Naive B cell (primary cell): ENCODE measurements at regions not wholly inside any gene's neighbourhood (a gene's known extent, or its start where the extent isn't known, plus 50 kb on each side); places are given as distances from the start of the nearest gene placed in this dataset.

ENCODE experiments used
- ATAC-seq, 2 donors: fragments of 150-1000 bp; cut with Tn5 transposase; 2 replicates each; pipeline ENCODE4 v1.10.0; 2021; ENCODE audit warnings: low read depth in 2 of 2, mild to moderate bottlenecking in 2 of 2, moderate library complexity in 2 of 2
- DNase-seq: peaks from one replicate; pipeline ENCODE4 v3.0.0; 2022
- H3K27ac Mint-ChIP-seq, 6 donors: one replicate each; pipeline ENCODE4 v1.8.0; 2020 to 2022; ENCODE audit warnings: mild to moderate bottlenecking in 6 of 6, mixed read lengths in 6 of 6, moderate library complexity in 5 of 6, inconsistent platforms in 2 of 6
- H3K27me3 Mint-ChIP-seq, 3 donors: one replicate each; pipeline ENCODE4 v1.8.0; 2021 to 2022; ENCODE audit warnings: mixed read lengths in 3 of 3, mild to moderate bottlenecking in 1 of 3
- H3K36me3 Mint-ChIP-seq, 2 donors: one replicate each; pipeline ENCODE4 v1.8.0; 2020 to 2022; ENCODE audit warnings: mixed read lengths in 2 of 2, inconsistent platforms in 1 of 2, mild to moderate bottlenecking in 1 of 2
- H3K4me1 Mint-ChIP-seq, 3 donors: one replicate each; pipeline ENCODE4 v1.8.0; 2020 to 2022; ENCODE audit warnings: mixed read lengths in 3 of 3, inconsistent platforms in 1 of 3, mild to moderate bottlenecking in 1 of 3, moderate library complexity in 1 of 3
- H3K4me3 Mint-ChIP-seq, 8 donors: one replicate each; pipeline ENCODE4 v1.8.0; 2020 to 2022; ENCODE audit warnings: mild to moderate bottlenecking in 8 of 8, mixed read lengths in 8 of 8, moderate library complexity in 8 of 8, inconsistent platforms in 2 of 8
- H3K9me3 Mint-ChIP-seq, 7 donors: one replicate each; pipeline ENCODE4 v1.8.0; 2020 to 2022; ENCODE audit warnings: mixed read lengths in 7 of 7, mild to moderate bottlenecking in 5 of 7, inconsistent platforms in 2 of 7, moderate library complexity in 1 of 7

DNA sequence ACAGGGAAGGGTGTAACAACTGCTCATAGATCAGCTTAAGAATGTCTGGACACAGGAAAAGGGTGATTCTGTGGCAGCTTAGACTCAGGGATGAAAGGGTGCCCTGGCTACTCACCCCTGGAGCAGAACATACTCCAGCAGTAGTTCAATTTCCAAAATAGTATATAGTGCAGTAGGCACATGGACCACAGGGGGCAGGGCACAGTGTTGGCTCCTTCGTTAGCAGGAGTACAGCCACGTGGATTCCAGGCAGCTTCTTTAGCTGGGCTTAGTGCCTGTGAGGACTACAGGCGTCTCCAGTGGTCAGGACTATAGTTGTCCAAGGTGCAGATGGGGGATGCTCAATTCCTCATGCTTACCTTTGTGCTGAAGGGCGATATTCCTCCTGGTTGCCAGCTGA, 277.5 kb upstream of the DDX18 start:
- ATAC-seq (no peak), DNase-seq (no peak)
- Mint-ChIP-seq H3K4me1 (no peaks in the 10 kb centered on the region), H3K27me3 (no peaks in the 10 kb centered on the region), H3K4me3 (no peak overlapping the region), H3K27ac (no peak overlapping the region), H3K9me3 (peaks cover 3 to 22% (median 8%) of the 10 kb centered on the region in 7 donors), H3K36me3 (no peaks in the 10 kb centered on the region)

DNA sequence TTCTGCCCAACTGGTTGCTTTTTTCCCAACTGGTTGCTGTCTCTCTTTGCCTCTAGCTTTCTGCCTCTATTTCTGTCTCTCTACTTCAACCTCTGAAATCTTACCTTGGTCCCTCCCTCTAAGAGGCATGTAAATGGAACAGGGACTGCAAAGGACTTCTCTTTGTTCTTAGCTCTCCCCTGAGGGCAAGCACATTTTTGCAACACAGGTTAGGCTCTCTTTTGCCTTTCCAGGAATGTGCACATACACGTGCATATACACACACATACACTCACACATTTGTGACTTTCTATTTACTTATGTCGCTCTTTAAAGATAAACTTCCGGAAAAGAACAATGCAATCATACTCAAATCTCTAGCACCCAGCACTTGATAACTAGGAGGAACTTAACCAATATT, 262.6 kb upstream of the DDX18 start:
- H3K36me3 Mint-ChIP-seq: no peaks in the 10 kb centered on the region
- ATAC-seq (no peak), DNase-seq (no peak)
- no peaks in the 10 kb centered on the region for H3K27me3 Mint-ChIP-seq
- no peak overlapping the region for H3K27ac Mint-ChIP-seq
- no peaks in the 10 kb centered on the region for H3K4me1 Mint-ChIP-seq
- peaks cover 0 to 6% (median 3%) of the 10 kb centered on the region in 7 donors for H3K9me3 Mint-ChIP-seq
- no peak overlapping the region for H3K4me3 Mint-ChIP-seq

DNA sequence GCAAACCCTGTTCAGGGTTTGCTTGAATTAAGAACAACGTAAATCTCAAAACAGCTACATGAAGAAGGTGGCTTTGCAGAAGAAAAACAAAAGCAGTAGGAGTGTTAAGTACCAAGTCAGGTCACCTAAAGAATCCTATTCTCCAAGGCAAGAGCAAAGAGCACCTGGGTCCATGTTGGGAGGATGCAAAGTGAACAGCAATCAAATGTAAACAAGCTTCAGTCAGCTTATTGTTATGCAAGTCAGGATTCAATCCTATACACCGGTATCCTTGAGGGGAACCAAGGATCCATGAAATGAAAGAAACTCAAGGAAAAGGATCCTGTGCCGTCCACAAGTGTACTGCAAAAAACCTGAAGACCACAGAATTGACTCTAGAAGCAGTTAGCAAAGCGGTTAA, 261.0 kb upstream of the DDX18 start:
- H3K36me3 Mint-ChIP-seq: no peaks in the 10 kb centered on the region
- H3K27ac Mint-ChIP-seq: no peak overlapping the region
- H3K9me3 Mint-ChIP-seq: peaks cover 2 to 6% (median 3%) of the 10 kb centered on the region in 7 donors
- no peaks in the 10 kb centered on the region for H3K27me3 Mint-ChIP-seq
- no peak overlapping the region for H3K4me3 Mint-ChIP-seq
- DNase-seq: no peak
- H3K4me1 Mint-ChIP-seq: no peaks in the 10 kb centered on the region
- no peak for ATAC-seq

DNA sequence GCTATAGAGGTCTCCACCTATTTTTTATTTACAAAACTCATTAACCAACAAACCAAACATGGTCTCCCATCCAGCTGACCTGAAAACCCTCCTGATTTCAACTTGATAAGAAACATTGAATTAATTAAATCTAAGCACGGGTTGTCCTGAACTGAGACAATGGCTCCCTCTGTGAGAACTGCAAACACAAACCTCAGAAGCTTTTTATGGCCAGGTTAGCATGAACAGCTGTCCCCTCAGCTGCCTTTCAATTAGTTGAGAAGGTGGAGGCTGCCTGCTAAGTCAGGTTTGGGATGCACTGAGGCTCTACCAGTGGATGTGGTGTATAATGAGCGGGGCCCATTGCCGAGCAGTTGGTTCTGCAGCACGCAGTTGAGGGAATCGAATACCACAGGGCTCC, 258.5 kb upstream of the DDX18 start:
- peaks cover 0 to 5% (median 2%) of the 10 kb centered on the region in 7 donors for H3K9me3 Mint-ChIP-seq
- no peaks in the 10 kb centered on the region for H3K27me3 Mint-ChIP-seq
- H3K27ac Mint-ChIP-seq: no peak overlapping the region
- DNase-seq (no peak), ATAC-seq (no peak)
- no peaks in the 10 kb centered on the region for H3K36me3 Mint-ChIP-seq
- no peaks in the 10 kb centered on the region for H3K4me1 Mint-ChIP-seq
- no peak overlapping the region for H3K4me3 Mint-ChIP-seq

DNA sequence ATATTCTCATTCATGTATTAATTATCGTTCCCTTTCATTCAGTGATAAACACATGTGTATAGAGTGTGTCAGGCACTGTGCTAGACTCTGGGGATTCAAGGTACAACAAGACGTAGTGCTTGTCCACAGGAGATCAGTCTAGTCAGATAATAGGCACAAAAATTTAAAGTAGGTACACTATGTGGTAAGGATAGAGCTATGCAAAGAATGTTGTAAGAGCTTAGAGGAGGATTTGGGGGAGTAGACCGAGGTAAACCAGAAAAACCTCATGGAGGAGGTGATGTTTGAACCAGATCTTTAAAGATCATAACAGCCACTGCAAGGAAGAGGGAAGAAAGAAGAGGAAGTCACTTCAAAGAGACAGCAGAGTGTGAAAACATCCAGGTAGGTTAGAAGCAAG, 256.9 kb upstream of the DDX18 start:
- Mint-ChIP-seq H3K36me3 (no peaks in the 10 kb centered on the region), H3K4me3 (no peak overlapping the region), H3K4me1 (no peaks in the 10 kb centered on the region), H3K27me3 (no peaks in the 10 kb centered on the region), H3K9me3 (peaks cover 0 to 5% (median under 1%) of the 10 kb centered on the region in 7 donors), H3K27ac (no peak overlapping the region)
- DNase-seq (no peak), ATAC-seq (no peak)

DNA sequence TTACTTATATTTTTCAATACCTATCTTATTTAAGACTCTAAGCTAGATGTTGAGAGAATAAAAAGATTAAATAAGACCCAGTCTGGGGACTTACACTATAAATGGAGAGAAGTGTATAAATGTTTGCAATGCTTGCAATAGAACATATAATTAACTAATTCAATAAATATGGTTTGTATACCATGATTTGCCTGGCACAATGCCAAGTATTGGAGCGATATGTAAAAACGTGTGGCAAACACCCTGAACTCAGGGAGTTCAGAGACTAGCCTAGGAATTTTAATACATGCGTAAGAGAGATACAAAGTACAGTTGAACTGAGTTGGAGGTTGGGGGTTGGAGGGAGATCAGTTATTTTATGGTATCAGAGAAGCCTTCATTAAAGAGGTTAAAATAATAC, 251.8 kb upstream of the DDX18 start:
- Mint-ChIP-seq H3K27me3 (no peaks in the 10 kb centered on the region), H3K36me3 (no peaks in the 10 kb centered on the region), H3K27ac (no peak overlapping the region), H3K9me3 (peaks cover 1 to 22% (median 7%) of the 10 kb centered on the region in 7 donors), H3K4me3 (no peak overlapping the region), H3K4me1 (no peaks in the 10 kb centered on the region)
- ATAC-seq (no peak), DNase-seq (no peak)

DNA sequence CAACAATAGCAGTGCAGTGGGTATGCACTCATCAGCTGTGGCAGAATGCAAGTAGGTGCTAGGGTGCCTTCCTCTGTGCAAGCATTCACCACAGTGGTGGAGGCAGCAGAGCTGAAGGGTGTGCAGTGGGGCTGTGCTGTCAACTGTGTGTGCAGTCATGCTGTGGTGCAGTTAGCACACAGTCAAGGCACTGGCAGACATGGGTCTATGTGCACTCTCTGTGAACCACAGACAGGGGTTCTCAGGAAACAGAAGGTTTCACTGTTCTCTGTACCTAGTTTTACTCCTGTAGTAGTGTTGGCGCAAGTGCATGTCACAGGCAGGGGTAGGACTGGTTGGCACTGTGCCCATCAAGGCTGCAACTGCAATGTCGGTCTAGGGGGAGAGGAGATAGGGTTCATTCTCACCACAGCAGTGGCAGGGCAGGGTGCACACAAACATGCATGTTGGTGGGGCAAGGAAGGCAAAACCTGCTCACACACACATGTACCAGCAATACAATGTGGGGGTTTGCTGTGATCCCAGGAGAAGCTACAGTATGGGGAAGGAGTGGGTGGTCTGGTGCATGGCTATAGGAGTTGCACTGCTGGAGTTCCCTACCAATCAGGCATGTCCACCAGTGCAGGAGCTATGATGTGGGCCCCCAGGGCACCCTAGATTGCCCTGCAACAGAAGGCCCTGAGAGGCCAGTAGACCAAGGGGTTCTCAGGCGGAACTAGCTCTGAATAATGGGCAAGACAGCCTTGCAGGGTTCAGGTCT, 242.7 kb upstream of the DDX18 start:
- Mint-ChIP-seq H3K9me3 (peaks cover 8 to 37% (median 24%) of the 10 kb centered on the region in 7 donors), H3K4me1 (no peaks in the 10 kb centered on the region), H3K27ac (peak overlapping the region in 1 of 6 donors; percentile 53), H3K27me3 (peaks cover 0 to 6% (median 0%) of the 10 kb centered on the region in 3 donors), H3K36me3 (no peaks in the 10 kb centered on the region), H3K4me3 (no peak overlapping the region)
- ATAC-seq (no peak), DNase-seq (no peak)

DNA sequence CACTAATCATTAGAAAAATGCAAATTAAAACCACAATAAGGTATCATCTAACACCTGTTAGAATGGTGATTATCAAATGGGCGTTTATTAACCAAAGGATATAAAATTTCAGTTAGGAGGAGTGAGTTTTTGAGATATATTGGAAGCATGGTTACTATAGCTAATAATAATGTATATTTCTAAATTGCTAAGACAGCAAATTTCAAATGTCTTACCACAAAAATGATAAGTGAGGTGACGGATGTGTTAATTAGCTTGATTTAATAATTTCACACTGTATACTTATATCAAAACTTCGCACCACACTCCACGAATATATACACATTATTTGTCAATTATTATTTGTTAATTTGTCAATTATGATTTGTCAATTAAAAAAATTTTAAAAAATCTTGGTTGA, 227.2 kb upstream of the DDX18 start:
- Mint-ChIP-seq H3K27ac (no peak overlapping the region), H3K4me1 (no peaks in the 10 kb centered on the region), H3K9me3 (peaks cover 2 to 34% (median 5%) of the 10 kb centered on the region in 7 donors), H3K27me3 (no peaks in the 10 kb centered on the region), H3K36me3 (no peaks in the 10 kb centered on the region), H3K4me3 (no peak overlapping the region)
- ATAC-seq (no peak), DNase-seq (no peak)

DNA sequence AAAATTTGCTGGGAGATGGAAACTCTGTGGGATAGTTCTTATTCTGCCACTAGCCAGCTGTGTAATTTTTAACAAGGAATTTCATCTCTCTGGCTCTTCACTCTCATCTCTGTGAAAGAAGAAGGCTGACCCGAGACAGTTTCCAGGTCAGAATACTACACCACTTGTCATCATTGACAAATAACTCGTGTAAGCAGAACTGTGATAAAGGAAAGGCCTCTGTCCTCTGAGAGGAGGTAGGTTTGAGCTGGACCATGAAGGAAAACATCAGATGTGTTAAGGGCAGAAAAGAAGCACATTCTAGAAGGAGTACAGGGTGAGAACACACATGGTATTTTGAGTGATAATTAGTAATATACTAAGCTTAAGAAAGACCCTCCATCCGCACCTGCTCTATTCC, 211.4 kb upstream of the DDX18 start:
- no peaks in the 10 kb centered on the region for H3K36me3 Mint-ChIP-seq
- H3K27ac Mint-ChIP-seq: no peak overlapping the region
- peaks cover 0 to 9% (median 7%) of the 10 kb centered on the region in 3 donors for H3K27me3 Mint-ChIP-seq
- no peaks in the 10 kb centered on the region for H3K4me1 Mint-ChIP-seq
- ATAC-seq: no peak
- DNase-seq: no peak
- peaks cover 0 to 17% (median 7%) of the 10 kb centered on the region in 7 donors for H3K9me3 Mint-ChIP-seq
- H3K4me3 Mint-ChIP-seq: no peak overlapping the region

DNA sequence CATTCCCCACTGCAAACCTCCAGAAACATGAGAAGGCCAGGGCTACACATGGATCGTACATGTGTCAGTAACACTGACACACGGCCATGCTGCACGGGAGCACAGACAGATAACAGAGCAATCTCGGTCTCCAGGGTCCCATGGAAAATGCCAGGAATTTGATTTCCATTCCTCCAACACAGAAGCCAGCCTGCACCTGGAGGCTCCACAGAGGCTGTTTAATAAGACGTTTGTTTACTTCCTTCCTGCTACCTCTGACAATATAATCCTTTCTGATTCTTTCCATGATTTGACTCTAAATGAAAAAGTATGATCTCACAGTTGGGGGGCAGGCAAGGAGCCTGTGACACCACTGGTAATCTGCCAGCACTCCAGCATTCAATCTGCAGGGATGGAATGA, 210.9 kb upstream of the DDX18 start:
- Mint-ChIP-seq H3K4me3 (no peak overlapping the region), H3K27ac (no peak overlapping the region), H3K27me3 (peaks cover 0 to 5% (median 4%) of the 10 kb centered on the region in 3 donors), H3K4me1 (no peaks in the 10 kb centered on the region), H3K9me3 (peaks cover 0 to 16% (median 2%) of the 10 kb centered on the region in 7 donors), H3K36me3 (no peaks in the 10 kb centered on the region)
- ATAC-seq (no peak), DNase-seq (no peak)

DNA sequence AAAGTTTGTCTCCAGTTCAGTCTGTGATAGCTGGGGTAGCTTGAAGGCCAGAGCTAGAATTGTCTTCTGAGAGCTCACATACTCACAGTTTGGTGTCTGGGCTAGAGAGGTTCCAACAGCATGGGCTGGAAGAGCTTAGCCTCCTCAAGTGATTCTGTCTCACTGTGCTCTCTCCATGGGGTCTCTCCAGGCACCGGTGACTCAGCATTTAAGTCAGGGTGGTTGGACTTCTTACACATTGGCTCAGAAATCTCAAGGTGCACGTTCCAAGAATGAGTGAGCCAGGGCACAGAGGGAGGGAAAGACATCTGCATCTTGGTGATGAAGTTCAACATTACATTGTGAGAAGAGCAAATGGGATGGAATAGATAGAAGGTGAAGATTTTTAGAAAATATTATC, 207.3 kb upstream of the DDX18 start:
- H3K4me1 Mint-ChIP-seq: no peaks in the 10 kb centered on the region
- DNase-seq: no peak
- H3K27ac Mint-ChIP-seq: no peak overlapping the region
- peaks cover 0 to 13% (median 4%) of the 10 kb centered on the region in 7 donors for H3K9me3 Mint-ChIP-seq
- no peak overlapping the region for H3K4me3 Mint-ChIP-seq
- H3K36me3 Mint-ChIP-seq: no peaks in the 10 kb centered on the region
- no peak for ATAC-seq
- H3K27me3 Mint-ChIP-seq: no peaks in the 10 kb centered on the region

DNA sequence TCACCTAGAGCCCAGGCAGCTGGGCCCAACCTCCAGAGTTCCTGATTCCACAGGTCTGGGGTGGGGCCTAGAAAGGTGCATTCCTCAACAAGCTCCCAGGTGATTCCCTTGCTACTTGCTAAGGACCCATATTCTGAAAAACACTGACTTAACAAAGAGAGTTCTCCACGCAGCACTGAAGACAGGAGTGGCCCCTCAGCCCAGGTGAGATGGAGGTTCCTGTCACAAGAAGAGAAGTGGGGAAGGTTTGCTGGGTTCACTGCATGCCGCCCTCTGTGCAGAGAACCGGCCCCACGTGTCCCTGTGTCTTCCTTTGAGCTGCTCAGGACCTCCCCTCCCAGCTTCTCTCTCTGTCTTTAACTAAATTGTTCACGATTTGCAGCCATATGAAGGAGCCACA, 201.4 kb upstream of the DDX18 start:
- ATAC-seq (no peak), DNase-seq (no peak)
- no peak overlapping the region for H3K4me3 Mint-ChIP-seq
- H3K36me3 Mint-ChIP-seq: no peaks in the 10 kb centered on the region
- no peak overlapping the region for H3K27ac Mint-ChIP-seq
- H3K4me1 Mint-ChIP-seq: no peaks in the 10 kb centered on the region
- no peaks in the 10 kb centered on the region for H3K27me3 Mint-ChIP-seq
- peaks cover 0 to 13% (median 4%) of the 10 kb centered on the region in 7 donors for H3K9me3 Mint-ChIP-seq

DNA sequence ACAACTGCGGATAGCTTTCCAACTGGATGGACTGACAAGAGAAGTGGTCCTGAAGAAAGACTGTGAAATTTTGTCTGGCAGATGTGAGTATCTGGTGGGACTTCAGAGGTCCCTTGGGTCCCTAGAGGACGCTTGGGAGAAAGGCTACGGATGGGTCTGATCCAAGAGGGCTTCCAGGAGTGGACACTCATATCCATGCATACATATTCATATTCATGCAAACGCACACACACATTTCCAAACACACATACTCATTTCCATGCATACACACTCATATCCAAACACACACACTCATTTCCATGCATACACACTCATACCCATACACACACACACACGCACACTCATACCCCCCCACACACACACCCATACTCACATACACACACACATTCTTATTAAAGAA, 200.2 kb upstream of the DDX18 start:
- H3K9me3 Mint-ChIP-seq: peaks cover 0 to 12% (median 4%) of the 10 kb centered on the region in 7 donors
- no peak for ATAC-seq
- no peak overlapping the region for H3K4me3 Mint-ChIP-seq

DNA sequence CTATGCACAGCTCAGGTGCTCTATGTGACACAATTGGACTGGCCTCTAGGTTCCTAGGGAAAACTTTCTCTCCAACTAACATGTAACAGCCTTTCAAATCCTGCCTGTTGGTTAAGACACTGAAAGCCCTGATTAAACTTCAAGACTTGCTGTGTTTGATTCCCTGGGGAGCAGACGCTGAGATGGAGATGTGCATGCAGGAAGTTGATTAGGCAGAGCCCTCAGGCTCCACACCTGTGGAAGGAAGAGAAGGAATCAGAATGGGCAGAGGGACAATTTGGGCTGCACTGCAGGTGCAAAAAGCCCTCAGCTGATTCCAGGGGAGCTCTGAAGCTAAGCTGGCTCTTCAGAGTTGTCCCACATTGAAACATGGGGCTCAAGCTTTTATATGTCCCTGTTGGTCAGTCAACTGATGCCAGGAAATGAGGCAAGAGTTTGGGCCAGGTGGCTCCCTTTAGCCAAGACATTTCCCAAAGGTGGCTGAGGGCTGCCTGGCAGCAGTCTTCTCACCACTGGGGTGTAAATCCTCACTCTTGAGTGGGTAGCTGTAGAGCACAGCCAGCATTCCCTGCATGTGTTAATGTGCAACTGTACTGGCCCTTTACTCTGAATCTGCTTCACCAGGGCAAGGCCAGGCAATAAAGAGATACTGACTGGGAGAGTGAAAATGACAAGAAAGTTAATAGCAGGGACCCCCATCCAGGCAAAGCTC, 199.5 kb upstream of the DDX18 start:
- ATAC-seq: no peak
- Mint-ChIP-seq H3K4me1 (no peaks in the 10 kb centered on the region), H3K9me3 (peaks cover 0 to 7% (median 4%) of the 10 kb centered on the region in 7 donors)

More for the DNA sequence above, 200.2 kb upstream of the DDX18 start:
- no peak for DNase-seq
- Mint-ChIP-seq H3K4me1 (no peaks in the 10 kb centered on the region), H3K27me3 (no peaks in the 10 kb centered on the region), H3K36me3 (no peaks in the 10 kb centered on the region), H3K27ac (peak overlapping the region in 2 of 6 donors; percentile 28 to 47)

More for the DNA sequence above, 199.5 kb upstream of the DDX18 start:
- Mint-ChIP-seq H3K27ac (no peak overlapping the region), H3K27me3 (no peaks in the 10 kb centered on the region), H3K4me3 (no peak overlapping the region), H3K36me3 (no peaks in the 10 kb centered on the region)
- DNase-seq: no peak
